Suprapubic skin (tissue), 4 donors: ENCODE measurements at regions not wholly inside any gene's neighbourhood (a gene's known extent, or its start where the extent isn't known, plus 50 kb on each side); places are given as distances from the start of the nearest gene placed in this dataset.

Experiments used
- CTCF ChIP-seq, 2 donors: fragments of 200-600 bp in 1 of 2; fragments of 450-650 bp in 1 of 2; sonication (generic) in 1 of 2; IDR thresholded peaks; one replicate each; pipeline ENCODE4 v1.5.1; 2016 to 2019; ENCODE audit warnings: antibody characterized with exemption in 2 of 2, mild to moderate bottlenecking in 1 of 2, moderate library complexity in 1 of 2
- EP300 ChIP-seq: sonication (generic); formaldehyde crosslinking; IDR thresholded peaks from one replicate; pipeline ENCODE4 v1.6.1; 2017; ENCODE audit warnings: antibody characterized with exemption
- POLR2A ChIP-seq, 2 donors: fragments of 450-650 bp; IDR thresholded peaks; one replicate each; pipeline ENCODE4 v1.6.1; 2017; ENCODE audit warnings: antibody characterized with exemption in 2 of 2, mild to moderate bottlenecking in 2 of 2, moderate library complexity in 2 of 2
- POLR2AphosphoS5 ChIP-seq, 3 donors: sonication (generic); formaldehyde crosslinking; IDR thresholded peaks; one replicate each; pipeline ENCODE4 v1.6.1; 2017; ENCODE audit warnings: antibody characterized with exemption in 3 of 3

- TF ChIP-seq EP300 (no peak), POLR2AphosphoS5 (IDR thresholded peaks at IDR 0.05) (no peak), CTCF (IDR thresholded peaks at IDR 0.05) (peak in 1 of 2 donors; percentile 48), POLR2A (IDR thresholded peaks at IDR 0.05) (no peak)
Observed at GRCh38 chr22:48968201-48968959, 859.3 kb downstream of the BRD1 start.
